SK-N-SH treated with all-trans-retinoic acid at 6 μM for 48 hours (cell line): ENCODE measurements at regions not wholly inside any gene's neighbourhood (a gene's known extent, or its start where the extent isn't known, plus 50 kb on each side); places are given as distances from the start of the nearest gene placed in this dataset.

Experiments
- ATAC-seq: fragments of 200-7000 bp; cut with Tn5 transposase; 3 replicates; pipeline ENCODE4 v1.9.1; 2020; ENCODE audit warnings: mild to moderate bottlenecking, moderate library complexity
- ARNTL ChIP-seq: fragments of 450-650 bp; formaldehyde crosslinking; IDR thresholded peaks from 2 replicates; pipeline ENCODE4 v1.5.0; 2020; ENCODE audit warnings: low read depth, mild to moderate bottlenecking, moderate library complexity, borderline replicate concordance
- BACH2 ChIP-seq: fragments of 250-450 bp; sonication (Bioruptor Pico); IDR thresholded peaks from 2 replicates; pipeline ENCODE4 v1.9.0; 2021; ENCODE audit warnings: mild to moderate bottlenecking, borderline replicate concordance
- CREB5 ChIP-seq: fragments of 250-450 bp; sonication (Bioruptor Pico); IDR thresholded peaks from 2 replicates; pipeline ENCODE4 v1.5.1; 2020; ENCODE audit warnings: low read depth, mild to moderate bottlenecking, moderate library complexity
- CSDC2 ChIP-seq: fragments of 250-450 bp; sonication (Bioruptor Pico); IDR thresholded peaks from 2 replicates; pipeline ENCODE4 v1.5.0; 2020; ENCODE audit warnings: mild to moderate bottlenecking, moderate library complexity
- CSRNP3 ChIP-seq: fragments of 250-450 bp; sonication (Bioruptor Pico); IDR thresholded peaks from 2 replicates; pipeline ENCODE4 v1.5.1; 2021; ENCODE audit warnings: mild to moderate bottlenecking, moderate library complexity
- ESRRG ChIP-seq: fragments of 250-450 bp; sonication (Bioruptor Pico); IDR thresholded peaks from 2 replicates; pipeline ENCODE4 v1.6.1; 2021; ENCODE audit warnings: mild to moderate bottlenecking
- GLIS3 ChIP-seq: fragments of 250-450 bp; sonication (Bioruptor Pico); IDR thresholded peaks from 2 replicates; pipeline ENCODE4 v1.5.0; 2020; ENCODE audit warnings: mild to moderate bottlenecking, moderate library complexity
- ISL1 ChIP-seq: fragments of 250-450 bp; sonication (Bioruptor Pico); IDR thresholded peaks from 2 replicates; pipeline ENCODE4 v2.1.2; 2022; ENCODE audit warnings: mild to moderate bottlenecking, moderate library complexity
- OSR1 ChIP-seq: fragments of 250-450 bp; sonication (Bioruptor Pico); IDR thresholded peaks from 2 replicates; pipeline ENCODE4 v1.8.0; 2022; ENCODE audit warnings: moderate library complexity, mild to moderate bottlenecking, inconsistent platforms
- POU6F1 ChIP-seq: fragments of 250-450 bp; sonication (Bioruptor Pico); IDR thresholded peaks from 2 replicates; pipeline ENCODE4 v1.8.0; 2021; ENCODE audit warnings: low read depth, mild to moderate bottlenecking, moderate library complexity, borderline replicate concordance
- PPARA ChIP-seq: fragments of 250-450 bp; sonication (Bioruptor Pico); IDR thresholded peaks from 2 replicates; pipeline ENCODE4 v1.5.0; 2020; ENCODE audit warnings: mild to moderate bottlenecking, borderline replicate concordance
- RARB ChIP-seq: fragments of 250-450 bp; sonication (Bioruptor Pico); IDR thresholded peaks from 2 replicates; pipeline ENCODE4 v1.8.0; 2021; ENCODE audit warnings: mild to moderate bottlenecking, moderate library complexity
- TCF4 ChIP-seq: fragments of 250-450 bp; sonication (Bioruptor Pico); IDR thresholded peaks from 2 replicates; pipeline ENCODE4 v1.8.0; 2021; ENCODE audit warnings: mild to moderate bottlenecking, moderate library complexity, borderline replicate concordance
- TOX ChIP-seq: fragments of 250-450 bp; sonication (Bioruptor Pico); IDR thresholded peaks from 2 replicates; pipeline ENCODE4 v1.8.0; 2021; ENCODE audit warnings: mild to moderate bottlenecking, moderate library complexity, borderline replicate concordance
- TSHZ2 ChIP-seq: fragments of 250-450 bp; sonication (Bioruptor Pico); IDR thresholded peaks from 2 replicates; pipeline ENCODE4 v1.5.0; 2020; ENCODE audit warnings: mild to moderate bottlenecking, moderate library complexity
- ZFP3 ChIP-seq: fragments of 250-450 bp; sonication (Bioruptor Pico); IDR thresholded peaks from 2 replicates; pipeline ENCODE4 v1.5.0; 2020; ENCODE audit warnings: mild to moderate bottlenecking, moderate library complexity
- ZFP30 ChIP-seq: fragments of 450-650 bp; formaldehyde crosslinking; IDR thresholded peaks from 2 replicates; pipeline ENCODE4 v1.5.0; 2022; ENCODE audit warnings: mild to moderate bottlenecking, moderate library complexity
- ZNF565 ChIP-seq: fragments of 450-650 bp; formaldehyde crosslinking; conservative IDR thresholded peaks from 2 replicates; pipeline ENCODE4 v1.5.0; 2020; ENCODE audit warnings: low read depth, mild to moderate bottlenecking, moderate library complexity
- ZNF70 ChIP-seq: fragments of 450-650 bp; formaldehyde crosslinking; IDR thresholded peaks from 2 replicates; pipeline ENCODE4 v1.5.0; 2020; ENCODE audit warnings: mild to moderate bottlenecking, moderate library complexity
- ZNF8 ChIP-seq: fragments of 450-650 bp; formaldehyde crosslinking; IDR thresholded peaks from 2 replicates; pipeline ENCODE4 v1.5.0; 2020; ENCODE audit warnings: mild to moderate bottlenecking, moderate library complexity

- ATAC-seq: no peak
- no peak for TF ChIP-seq ZNF70 (CRISPR knock-in tag)
- no peak for TF ChIP-seq TOX (CRISPR knock-in tag)
- no peak for TF ChIP-seq ISL1 (CRISPR knock-in tag)
- TF ChIP-seq TCF4 (CRISPR knock-in tag): no peak
- no peak for TF ChIP-seq ZNF8 (CRISPR knock-in tag)
Observed at GRCh38 chr10:125455855-125456254, 227.1 kb downstream of the TEX36 start.

- TF ChIP-seq ARNTL (no peak), TSHZ2 (CRISPR knock-in tag) (no peak), ZNF8 (CRISPR knock-in tag) (no peak), CREB5 (no peak), GLIS3 (no peak), BACH2 (CRISPR knock-in tag) (no peak), ZNF565 (CRISPR knock-in tag) (no peak), TCF4 (CRISPR knock-in tag) (no peak), TOX (CRISPR knock-in tag) (no peak), ZNF70 (CRISPR knock-in tag) (no peak), ZFP30 (CRISPR knock-in tag) (no peak), CSDC2 (CRISPR knock-in tag) (no peak), ZFP3 (CRISPR knock-in tag) (no peak), POU6F1 (CRISPR knock-in tag) (no peak)
Observed at GRCh38 chr10:125455431-125455830, 227.5 kb downstream of the TEX36 start.

GRCh38 chr10:125451319-125451718, 231.6 kb downstream of the TEX36 start:
- no peak for ATAC-seq
- TF ChIP-seq ZFP30 (CRISPR knock-in tag): no peak
- no peak for TF ChIP-seq PPARA
- no peak for TF ChIP-seq TOX (CRISPR knock-in tag)
- no peak for TF ChIP-seq BACH2 (CRISPR knock-in tag)
- no peak for TF ChIP-seq CSRNP3 (CRISPR knock-in tag)
- no peak for TF ChIP-seq RARB
- TF ChIP-seq ZNF565 (CRISPR knock-in tag): no peak
- TF ChIP-seq ARNTL: no peak
- no peak for TF ChIP-seq OSR1
- TF ChIP-seq ESRRG (CRISPR knock-in tag): no peak
- TF ChIP-seq TSHZ2 (CRISPR knock-in tag): no peak
- TF ChIP-seq POU6F1 (CRISPR knock-in tag): no peak
- no peak for TF ChIP-seq TCF4 (CRISPR knock-in tag)

More at GRCh38 chr10:125455431-125455830, 227.5 kb downstream of the TEX36 start:
- ATAC-seq: no peak
